ENCODE measurements at regions not wholly inside any gene's neighbourhood (a gene's known extent, or its start where the extent isn't known, plus 50 kb on each side); places are given as distances from the start of the nearest gene placed in this dataset.

GRCh38 chr4:173940146-173940545 lies 343.3 kb downstream of the FBXO8 start:
- TF ChIP-seq BACH2 (CRISPR knock-in tag; IDR thresholded peaks at IDR 0.05; ENCODE audit: borderline replicate concordance), result no peak
- TF ChIP-seq RARB (CRISPR knock-in tag; IDR thresholded peaks at IDR 0.05), result no peak
- TF ChIP-seq ZNF565 (CRISPR knock-in tag; conservative IDR thresholded peaks at IDR 0.05; ENCODE audit: low read depth), result no peak
- no peak for TF ChIP-seq ZFP30 (CRISPR knock-in tag; IDR thresholded peaks at IDR 0.05)
- no peak for TF ChIP-seq PATZ1 (CRISPR knock-in tag; IDR thresholded peaks at IDR 0.05; ENCODE audit: borderline replicate concordance)
- no peak for TF ChIP-seq TOX (CRISPR knock-in tag; IDR thresholded peaks at IDR 0.05; ENCODE audit: borderline replicate concordance)
- no peak for TF ChIP-seq CSRNP3 (CRISPR knock-in tag; IDR thresholded peaks at IDR 0.05)
- TF ChIP-seq CREB5 (CRISPR knock-in tag; IDR thresholded peaks at IDR 0.05; ENCODE audit: low read depth), result no peak

Data from SK-N-SH treated with all-trans-retinoic acid at 6 μM for 48 hours (cell line).